ENCODE measurements at regions not wholly inside any gene's neighbourhood (a gene's known extent, or its start where the extent isn't known, plus 50 kb on each side); places are given as distances from the start of the nearest gene placed in this dataset.
"Not testable (repeated sequence)": the region's sequence is repeated elsewhere in the genome, so short reads cannot be mapped to it uniquely, and the experiment has no call there.

GRCh38 chr14:71432334-71433110, 499.7 kb upstream of the RGS6 start:
- DNase-seq (ENCODE audit: low read depth): no peak

GRCh38 chr14:71433303-71433702, 498.9 kb upstream of the RGS6 start:
- no peak for DNase-seq (ENCODE audit: low read depth)

GRCh38 chr14:71435641-71436040, 496.6 kb upstream of the RGS6 start:
- not testable (repeated sequence) for DNase-seq (ENCODE audit: low read depth)

GRCh38 chr14:71437870-71438269, 494.4 kb upstream of the RGS6 start:
- DNase-seq (ENCODE audit: low read depth): peak; percentile 15

GRCh38 chr14:71438684-71439083, 493.5 kb upstream of the RGS6 start:
- DNase-seq (ENCODE audit: low read depth): no peak

GRCh38 chr14:71441126-71441525, 491.1 kb upstream of the RGS6 start:
- no peak for DNase-seq (ENCODE audit: low read depth)

GRCh38 chr14:71444030-71444822, 488.0 kb upstream of the RGS6 start:
- DNase-seq (ENCODE audit: low read depth): no peak

GRCh38 chr14:71448431-71449315, 483.6 kb upstream of the RGS6 start:
- no peak for DNase-seq (ENCODE audit: low read depth)

- DNase-seq (ENCODE audit: low read depth): no peak
Measured at GRCh38 chr14:71449316-71450055, 482.7 kb upstream of the RGS6 start.

- no peak for DNase-seq (ENCODE audit: low read depth)
Measured at GRCh38 chr14:71451501-71451900, 480.7 kb upstream of the RGS6 start.

- peak; percentile 29 for DNase-seq (ENCODE audit: low read depth)
Measured at GRCh38 chr14:71452539-71452938, 479.7 kb upstream of the RGS6 start.

GRCh38 chr14:71452987-71453386, 479.2 kb upstream of the RGS6 start:
- no peak for DNase-seq (ENCODE audit: low read depth)

GRCh38 chr14:71454010-71454409, 478.2 kb upstream of the RGS6 start:
- no peak for DNase-seq (ENCODE audit: low read depth)

GRCh38 chr14:71454513-71455332, 477.5 kb upstream of the RGS6 start:
- no peak for DNase-seq (ENCODE audit: low read depth)

GRCh38 chr14:71460091-71460490, 472.1 kb upstream of the RGS6 start:
- DNase-seq (ENCODE audit: low read depth): no peak

- not testable (repeated sequence) for DNase-seq (ENCODE audit: low read depth)
Measured at GRCh38 chr14:71461617-71462016, 470.6 kb upstream of the RGS6 start.

GRCh38 chr14:71463807-71464206, 468.4 kb upstream of the RGS6 start:
- no peak for DNase-seq (ENCODE audit: low read depth)

- DNase-seq (ENCODE audit: low read depth): no peak
Measured at GRCh38 chr14:71464840-71465239, 467.4 kb upstream of the RGS6 start.

GRCh38 chr14:71465316-71465715, 466.9 kb upstream of the RGS6 start:
- peak; percentile 73 for DNase-seq (ENCODE audit: low read depth)

- no peak for DNase-seq (ENCODE audit: low read depth)
Measured at GRCh38 chr14:71466251-71466650, 466.0 kb upstream of the RGS6 start.

GRCh38 chr14:71466946-71467345, 465.3 kb upstream of the RGS6 start:
- no peak for DNase-seq (ENCODE audit: low read depth)
